GM12891 (cell line): ENCODE measurements at regions not wholly inside any gene's neighbourhood (a gene's known extent, or its start where the extent isn't known, plus 50 kb on each side); places are given as distances from the start of the nearest gene placed in this dataset.

Source experiments
- POLR2A ChIP-seq: IDR thresholded peaks from 2 replicates; pipeline ENCODE4 v1.6.1; 2011; ENCODE audit warnings: low read depth, low read length, control low read depth
- SPI1 ChIP-seq: IDR thresholded peaks from 2 replicates; pipeline ENCODE4 v1.6.1; 2011; ENCODE audit warnings: low read depth, low read length, control low read depth
- TAF1 ChIP-seq: IDR thresholded peaks from 2 replicates; pipeline ENCODE4 v1.6.1; 2011; ENCODE audit warnings: low read depth, low read length, control low read depth

DNA sequence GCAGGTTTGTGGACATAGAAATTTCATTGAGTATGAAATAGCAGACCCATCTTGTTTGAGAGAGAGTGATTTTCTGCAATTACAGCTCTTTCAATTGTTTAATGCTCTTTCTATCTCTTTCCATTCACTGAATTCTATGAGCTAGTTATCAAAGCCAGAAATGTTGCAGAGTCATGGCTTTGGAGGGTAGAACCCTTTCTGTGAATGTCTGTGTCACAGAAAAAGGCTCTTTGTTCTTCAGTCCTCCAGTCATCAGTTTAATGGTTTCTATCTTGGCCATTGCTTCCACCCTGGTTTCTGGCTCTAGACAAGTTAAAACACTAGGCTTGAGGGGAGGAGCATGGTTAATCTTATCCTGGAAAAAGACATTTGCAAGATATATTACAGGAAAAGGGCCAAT is 655.0 kb downstream of the STK39 start:
- TF ChIP-seq POLR2A (no peak), SPI1 (no peak), TAF1 (no peak)
